Testis (tissue), 2 donors: ENCODE measurements at regions not wholly inside any gene's neighbourhood (a gene's known extent, or its start where the extent isn't known, plus 50 kb on each side); places are given as distances from the start of the nearest gene placed in this dataset.

Source experiments
- CTCF ChIP-seq, 3 experiments: fragments of 450-650 bp in 2 of 3; fragments of 200-600 bp in 1 of 3; sonication (generic) in 1 of 3; IDR thresholded peaks; one replicate each; pipeline ENCODE4 v1.5.1; 2016 to 2019; ENCODE audit warnings: antibody characterized with exemption in 3 of 3, mild to moderate bottlenecking in 2 of 3, moderate library complexity in 1 of 3
- POLR2A ChIP-seq: fragments of 450-650 bp; IDR thresholded peaks from one replicate; pipeline ENCODE4 v1.6.1; 2017; ENCODE audit warnings: antibody characterized with exemption, mild to moderate bottlenecking, moderate library complexity

- TF ChIP-seq CTCF (IDR thresholded peaks at IDR 0.05) (no peak), POLR2A (no peak)
Measured at GRCh38 chr14:41986083-41986645, 379.5 kb downstream of the LRFN5 start.
